DOHH2 (cell line): ENCODE measurements at regions not wholly inside any gene's neighbourhood (a gene's known extent, or its start where the extent isn't known, plus 50 kb on each side); places are given as distances from the start of the nearest gene placed in this dataset.

Experiments
- EZH2phosphoT487 ChIP-seq: fragments of 200-600 bp; sonication (generic); IDR thresholded peaks from 2 replicates; pipeline ENCODE4 v1.6.1; 2017; ENCODE audit warnings: borderline replicate concordance, mild to moderate bottlenecking, antibody characterized with exemption, low read length, moderate library complexity, mixed read lengths
- TF ChIP-seq, protein P1 (sequence below): fragments of 200-600 bp; sonication (generic); IDR thresholded peaks from one replicate; pipeline ENCODE4 v1.5.1; 2014; ENCODE audit warnings: antibody characterized with exemption, mild to moderate bottlenecking, low read depth, low read length; ENCODE audit not compliant: poor library complexity, severe bottlenecking

DNA sequence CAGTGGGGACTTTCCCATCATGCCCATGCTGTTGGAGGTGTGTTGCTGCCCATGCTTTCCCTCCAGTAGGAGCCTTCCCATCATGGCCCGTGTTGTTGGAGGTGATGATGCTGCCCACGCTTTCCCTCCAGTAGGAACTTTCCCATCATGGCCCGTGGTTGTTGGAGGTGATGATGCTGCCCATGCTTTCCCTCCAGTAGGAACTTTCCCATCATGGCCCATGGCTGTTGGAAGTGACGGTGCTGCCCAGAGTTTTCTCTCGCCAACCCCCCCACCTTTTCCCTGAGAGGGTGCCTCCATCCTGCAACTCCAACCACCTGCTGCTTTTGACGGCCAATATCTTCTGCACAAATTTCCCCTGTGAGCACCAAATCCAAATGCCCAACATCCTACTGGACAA, 205.7 kb downstream of the TOMM20 start:
- TF ChIP-seq, protein P1, sequence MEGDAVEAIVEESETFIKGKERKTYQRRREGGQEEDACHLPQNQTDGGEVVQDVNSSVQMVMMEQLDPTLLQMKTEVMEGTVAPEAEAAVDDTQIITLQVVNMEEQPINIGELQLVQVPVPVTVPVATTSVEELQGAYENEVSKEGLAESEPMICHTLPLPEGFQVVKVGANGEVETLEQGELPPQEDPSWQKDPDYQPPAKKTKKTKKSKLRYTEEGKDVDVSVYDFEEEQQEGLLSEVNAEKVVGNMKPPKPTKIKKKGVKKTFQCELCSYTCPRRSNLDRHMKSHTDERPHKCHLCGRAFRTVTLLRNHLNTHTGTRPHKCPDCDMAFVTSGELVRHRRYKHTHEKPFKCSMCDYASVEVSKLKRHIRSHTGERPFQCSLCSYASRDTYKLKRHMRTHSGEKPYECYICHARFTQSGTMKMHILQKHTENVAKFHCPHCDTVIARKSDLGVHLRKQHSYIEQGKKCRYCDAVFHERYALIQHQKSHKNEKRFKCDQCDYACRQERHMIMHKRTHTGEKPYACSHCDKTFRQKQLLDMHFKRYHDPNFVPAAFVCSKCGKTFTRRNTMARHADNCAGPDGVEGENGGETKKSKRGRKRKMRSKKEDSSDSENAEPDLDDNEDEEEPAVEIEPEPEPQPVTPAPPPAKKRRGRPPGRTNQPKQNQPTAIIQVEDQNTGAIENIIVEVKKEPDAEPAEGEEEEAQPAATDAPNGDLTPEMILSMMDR: no peak
- TF ChIP-seq EZH2phosphoT487: no peak
